GM18502 (cell line): ENCODE measurements at regions not wholly inside any gene's neighbourhood (a gene's known extent, or its start where the extent isn't known, plus 50 kb on each side); places are given as distances from the start of the nearest gene placed in this dataset.

Experiments
- ATAC-seq: cut with Tn5 transposase; IDR thresholded peaks from one replicate; pipeline ENCODE4 v1.9.1; 2021; ENCODE audit warnings: mild to moderate bottlenecking; ENCODE audit not compliant: unreplicated experiment, poor library complexity

DNA sequence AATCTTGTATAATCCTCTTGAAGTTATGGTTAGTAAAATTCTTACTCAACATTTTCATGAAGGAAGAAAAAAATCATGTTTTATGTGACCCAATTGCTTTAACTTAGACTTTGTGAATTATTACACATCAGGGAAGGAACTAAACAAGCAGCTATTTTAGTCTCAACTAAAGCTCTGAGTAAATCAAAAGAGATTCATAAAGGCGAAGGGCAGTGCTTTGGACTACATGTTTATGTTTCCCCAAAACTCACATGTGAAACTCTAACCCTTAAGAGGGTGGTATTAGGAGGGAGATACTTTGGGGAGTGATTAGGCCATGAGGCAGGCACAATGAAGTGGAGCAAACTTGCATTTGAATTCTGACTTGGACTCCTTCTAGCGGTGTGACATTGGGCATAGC is 283.7 kb upstream of the POU3F3 start:
- ATAC-seq: no peak

DNA sequence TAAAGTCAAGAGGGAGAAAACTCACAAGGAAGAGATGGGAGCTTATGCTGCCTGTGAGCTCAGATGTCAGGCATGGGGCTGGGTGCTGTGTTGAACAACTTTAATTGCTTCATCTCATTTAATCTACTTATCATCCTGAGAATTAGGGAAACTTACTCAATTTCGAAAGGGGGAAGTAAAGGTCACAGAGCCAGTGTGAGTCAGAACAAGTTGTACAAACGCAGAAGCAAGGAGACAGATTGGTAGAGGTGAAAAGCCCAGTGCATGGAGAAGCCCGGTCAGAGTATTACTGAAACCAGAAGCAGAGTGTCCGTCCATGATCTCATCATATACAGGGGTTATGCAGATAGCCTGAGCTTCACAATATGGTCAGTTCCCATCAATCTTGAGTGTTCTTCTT is 281.1 kb upstream of the POU3F3 start:
- ATAC-seq: no peak

DNA sequence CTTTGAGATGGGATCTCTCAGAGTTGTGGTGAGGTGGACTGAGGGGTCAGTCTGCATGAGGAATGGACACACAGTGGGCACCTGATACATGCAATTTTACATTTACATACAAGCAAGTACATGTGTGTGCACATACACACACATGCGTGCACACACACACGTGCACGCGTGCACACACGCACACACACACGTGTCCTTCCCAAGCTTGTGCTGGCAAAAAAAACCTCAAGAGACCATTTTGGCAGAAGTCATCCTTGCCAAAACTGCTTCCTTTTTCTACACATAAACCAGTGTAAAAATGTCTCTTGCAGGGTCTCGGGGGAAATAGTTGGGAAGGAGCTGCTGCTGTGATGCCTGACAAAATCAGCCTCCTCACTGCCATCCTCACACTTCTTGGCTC is 279.5 kb upstream of the POU3F3 start:
- no peak for ATAC-seq

DNA sequence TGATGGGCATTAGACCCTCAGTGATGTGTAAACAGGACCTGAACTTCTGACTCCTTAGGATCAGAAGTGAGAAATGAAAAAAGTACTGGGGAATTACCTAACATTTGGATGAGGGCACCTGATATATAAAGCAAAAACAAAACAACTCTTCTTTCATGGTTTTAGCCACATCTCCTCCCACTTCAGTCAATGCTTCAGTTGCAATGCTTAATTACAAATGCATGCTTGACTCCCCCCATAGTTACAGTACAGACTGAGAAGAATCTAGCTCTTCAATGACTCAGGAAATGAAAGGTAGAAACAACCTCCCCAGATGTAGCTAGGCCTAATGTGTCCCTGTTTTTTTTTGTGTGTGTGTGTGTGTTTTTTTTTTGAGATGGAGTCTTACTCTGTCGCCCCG is 276.8 kb upstream of the POU3F3 start:
- peak; percentile 79 for ATAC-seq

DNA sequence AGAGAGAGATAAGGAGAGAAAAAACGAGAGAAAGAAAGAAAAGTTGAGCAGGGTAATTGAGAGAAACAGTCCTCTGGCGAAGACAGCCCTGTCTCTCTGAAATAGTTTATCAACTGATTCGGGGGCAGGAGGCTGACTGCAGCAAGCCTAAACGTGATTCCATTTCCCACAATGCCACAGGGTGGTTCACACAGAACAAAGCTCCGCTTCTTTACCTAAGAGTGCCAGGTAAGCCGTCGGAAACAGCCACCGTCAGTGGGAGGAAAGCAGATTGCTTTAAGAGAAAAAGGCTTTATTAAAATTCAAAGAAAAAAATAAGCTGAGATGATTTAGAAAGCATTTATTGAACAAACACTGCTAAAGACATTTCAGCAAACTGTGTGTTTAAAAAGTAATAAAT is 271.4 kb upstream of the POU3F3 start:
- no peak for ATAC-seq

DNA sequence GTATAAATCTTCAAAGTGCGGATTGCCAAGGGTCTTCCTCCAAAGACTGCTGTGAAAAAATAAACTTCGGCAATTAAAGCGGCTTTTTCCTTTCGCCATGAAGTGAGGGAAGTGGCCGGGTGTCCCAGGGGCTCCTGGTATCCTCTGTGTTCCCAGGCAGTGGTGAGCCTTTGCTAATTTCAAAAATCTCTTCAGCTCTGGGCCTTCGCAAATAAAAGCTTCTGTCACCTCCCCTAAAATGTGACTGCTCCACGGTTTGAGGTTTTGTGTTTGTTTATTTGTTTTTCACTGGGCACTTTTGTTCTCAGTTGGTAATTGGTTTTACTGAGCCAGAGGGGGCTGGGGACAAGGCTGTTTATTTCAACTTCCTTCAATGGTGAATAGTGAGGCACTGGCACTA is 270.1 kb upstream of the POU3F3 start:
- ATAC-seq: no peak

DNA sequence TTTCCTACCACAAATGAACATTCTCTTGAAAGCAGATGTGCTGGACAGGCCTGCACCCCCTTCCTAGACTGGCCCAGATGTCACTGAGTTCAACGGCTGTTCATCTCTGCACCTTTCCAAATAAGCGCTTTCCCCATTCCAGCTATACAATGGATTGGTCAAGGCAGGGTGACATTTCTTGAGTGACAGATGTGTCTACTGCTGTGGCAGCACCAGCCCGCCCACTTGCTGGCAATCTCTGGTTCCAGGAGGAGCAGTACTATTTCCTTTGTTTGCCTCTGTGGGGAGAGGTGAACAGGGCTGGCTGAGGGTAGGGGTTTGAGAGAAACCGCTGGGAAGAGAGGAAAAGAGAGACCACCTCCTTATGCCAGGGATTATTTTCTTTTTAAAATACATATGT is 269.5 kb upstream of the POU3F3 start:
- ATAC-seq: no peak

DNA sequence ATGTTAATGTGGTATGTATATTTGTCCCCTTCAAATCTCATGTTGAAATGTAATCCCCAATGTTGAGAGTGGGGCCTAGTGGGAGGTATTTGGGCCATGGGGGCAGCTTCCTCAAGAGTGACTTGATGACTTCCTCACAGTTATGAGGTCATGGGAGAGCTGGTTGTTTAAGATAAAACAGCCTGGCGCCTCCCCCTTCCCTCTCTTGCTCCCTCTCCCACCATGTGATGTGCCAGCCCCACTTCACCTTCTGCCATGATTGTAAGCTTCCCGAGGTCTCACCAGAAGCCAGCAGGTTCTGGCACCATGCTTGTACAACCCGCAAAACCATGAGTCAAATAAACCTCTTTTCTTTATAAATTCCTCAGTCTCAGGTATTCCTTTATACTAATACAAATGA is 258.3 kb upstream of the POU3F3 start:
- ATAC-seq: no peak

DNA sequence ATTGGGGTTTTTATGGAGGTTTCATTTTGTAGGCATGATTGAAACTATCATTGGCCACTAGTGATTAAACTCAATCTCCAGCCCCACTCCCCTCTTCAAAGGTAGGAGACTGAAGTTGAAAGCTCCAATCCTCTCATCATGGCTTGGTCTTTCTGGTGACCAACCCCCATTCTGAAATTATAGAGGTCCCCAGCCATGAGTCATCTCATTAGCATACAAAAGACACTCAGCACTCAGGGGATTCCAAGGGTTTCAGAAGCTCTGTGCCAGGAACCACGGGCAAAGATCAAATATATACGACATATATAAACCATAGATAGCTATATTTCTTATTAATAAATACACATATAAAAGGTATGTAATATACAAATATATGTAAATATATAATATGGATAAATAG is 256.0 kb upstream of the POU3F3 start:
- no peak for ATAC-seq

DNA sequence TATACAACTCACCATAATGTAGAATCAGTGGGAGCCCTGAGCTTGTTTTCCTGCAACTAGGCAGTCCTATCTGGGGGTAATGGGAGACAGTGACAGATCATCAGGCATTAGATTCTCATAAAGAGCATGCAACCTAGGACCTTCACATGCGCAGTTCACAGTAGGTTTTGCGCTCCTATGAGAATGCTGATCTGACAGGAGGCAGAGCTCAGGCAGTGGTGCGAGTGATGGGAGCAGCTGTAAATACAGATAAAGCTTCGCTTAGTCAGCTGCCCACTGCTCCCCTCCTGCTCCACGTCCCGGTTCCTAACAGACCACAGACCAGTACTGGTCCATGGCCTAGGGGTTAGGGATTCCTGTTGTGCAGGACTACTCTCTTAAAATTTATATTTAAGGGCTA is 255.3 kb upstream of the POU3F3 start:
- ATAC-seq: no peak

DNA sequence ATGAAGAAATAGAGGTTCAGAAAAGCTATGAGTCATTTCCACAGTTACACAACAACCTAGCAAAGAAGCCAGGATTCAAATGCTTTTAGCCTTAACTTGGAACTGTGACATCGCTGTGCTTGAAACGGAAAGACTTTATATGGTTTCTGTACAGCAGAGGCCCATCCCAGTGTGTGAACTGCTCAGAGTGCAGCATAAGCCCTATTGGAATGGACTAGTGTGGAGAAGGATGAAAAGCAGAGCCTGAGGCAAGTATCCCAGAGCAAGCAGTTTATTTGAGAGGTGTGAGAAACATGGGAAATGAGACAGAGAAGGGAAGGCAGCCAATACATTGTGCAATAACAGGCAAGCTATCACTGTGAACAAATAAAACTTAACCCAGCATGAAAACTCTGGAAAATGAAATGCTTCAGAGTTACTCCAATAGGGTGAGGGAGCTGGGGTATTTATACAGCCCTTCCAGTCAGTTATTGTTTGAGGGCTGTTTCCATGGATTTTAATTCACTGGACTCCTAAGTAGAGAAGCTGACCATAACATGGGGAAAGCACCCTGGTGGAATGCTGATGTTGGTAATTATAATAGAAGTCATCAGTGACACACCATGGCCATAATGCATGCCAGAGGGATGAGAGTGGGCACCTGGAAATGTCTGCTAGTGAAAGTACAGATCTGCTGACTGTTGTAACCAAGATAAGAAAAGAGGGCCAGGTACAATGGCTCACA is 254.0 kb upstream of the POU3F3 start:
- ATAC-seq: no peak

DNA sequence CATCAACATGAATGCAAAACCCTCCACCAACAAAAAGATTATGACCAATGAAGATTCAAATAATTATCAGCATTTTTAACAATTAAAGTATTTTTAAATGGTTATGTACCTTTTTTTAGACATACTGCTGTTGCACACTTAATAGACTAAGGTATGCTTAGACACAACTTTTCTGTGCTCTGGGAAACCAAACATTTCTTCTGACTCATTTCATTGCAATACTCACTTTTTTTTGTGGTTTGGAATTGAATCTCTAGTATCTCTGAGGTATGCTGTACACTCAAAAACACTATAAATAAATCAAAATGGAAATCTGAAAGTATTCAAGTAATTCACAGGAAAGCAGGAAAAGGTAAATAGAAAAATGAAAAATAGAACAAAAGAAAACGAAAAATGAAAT is 247.9 kb upstream of the POU3F3 start:
- no peak for ATAC-seq

DNA sequence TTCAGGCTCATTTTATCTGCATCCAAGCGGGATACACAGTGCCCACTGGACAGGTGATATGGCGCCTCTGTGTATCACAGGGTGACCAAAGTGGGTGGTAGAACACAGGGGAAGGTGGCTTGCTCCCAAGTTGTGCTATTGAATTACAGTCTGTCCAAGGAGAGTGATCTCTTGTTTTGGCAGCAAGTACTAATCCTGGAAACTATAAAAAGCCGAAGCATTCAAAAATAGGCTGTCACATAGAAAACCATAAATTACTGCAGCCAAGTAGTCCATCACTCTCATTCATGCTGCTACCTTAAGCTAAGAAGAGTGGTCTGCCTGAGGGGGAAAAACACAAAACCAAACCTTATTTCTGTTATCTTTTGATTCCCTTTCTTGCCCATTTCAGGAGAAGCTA is 237.1 kb upstream of the POU3F3 start:
- ATAC-seq: no peak

DNA sequence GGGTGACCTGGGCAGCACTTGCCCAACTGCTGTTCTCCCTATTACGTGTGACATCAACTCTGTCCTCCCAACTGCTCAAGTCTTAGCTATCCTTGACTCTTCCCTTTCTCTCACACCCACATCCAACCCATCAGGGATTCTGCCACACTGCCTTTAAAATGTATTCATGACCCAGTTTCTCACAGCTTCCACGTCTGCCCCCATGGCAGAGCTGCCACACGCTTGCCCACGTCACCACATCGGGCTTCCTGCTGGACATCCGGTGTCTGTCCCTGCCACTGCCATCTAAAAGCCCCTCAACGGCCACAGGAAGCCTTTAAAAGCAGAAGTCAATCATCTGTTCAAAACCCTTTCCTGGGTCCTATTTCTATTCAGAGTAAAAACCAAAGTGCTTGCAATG is 233.1 kb upstream of the POU3F3 start:
- no peak for ATAC-seq

DNA sequence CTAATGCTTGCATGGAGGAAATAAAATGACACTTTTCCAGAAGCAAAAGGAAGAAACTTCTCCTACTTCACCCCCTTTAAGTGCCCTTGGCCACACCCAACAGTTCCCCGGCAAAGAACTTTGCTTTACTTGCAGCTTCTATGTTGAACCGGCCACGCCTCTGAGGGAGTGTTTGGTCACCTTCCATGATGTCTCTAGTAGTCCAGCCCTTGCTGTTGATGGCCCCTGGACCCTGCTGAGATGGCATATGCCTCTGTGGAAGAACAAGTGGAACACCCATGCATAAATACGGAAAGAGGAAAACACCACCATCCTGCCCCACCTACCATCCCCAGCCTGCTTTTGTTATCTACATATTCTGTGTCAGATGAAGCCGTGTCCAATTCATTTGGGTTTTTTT is 218.3 kb upstream of the POU3F3 start:
- ATAC-seq: no peak

DNA sequence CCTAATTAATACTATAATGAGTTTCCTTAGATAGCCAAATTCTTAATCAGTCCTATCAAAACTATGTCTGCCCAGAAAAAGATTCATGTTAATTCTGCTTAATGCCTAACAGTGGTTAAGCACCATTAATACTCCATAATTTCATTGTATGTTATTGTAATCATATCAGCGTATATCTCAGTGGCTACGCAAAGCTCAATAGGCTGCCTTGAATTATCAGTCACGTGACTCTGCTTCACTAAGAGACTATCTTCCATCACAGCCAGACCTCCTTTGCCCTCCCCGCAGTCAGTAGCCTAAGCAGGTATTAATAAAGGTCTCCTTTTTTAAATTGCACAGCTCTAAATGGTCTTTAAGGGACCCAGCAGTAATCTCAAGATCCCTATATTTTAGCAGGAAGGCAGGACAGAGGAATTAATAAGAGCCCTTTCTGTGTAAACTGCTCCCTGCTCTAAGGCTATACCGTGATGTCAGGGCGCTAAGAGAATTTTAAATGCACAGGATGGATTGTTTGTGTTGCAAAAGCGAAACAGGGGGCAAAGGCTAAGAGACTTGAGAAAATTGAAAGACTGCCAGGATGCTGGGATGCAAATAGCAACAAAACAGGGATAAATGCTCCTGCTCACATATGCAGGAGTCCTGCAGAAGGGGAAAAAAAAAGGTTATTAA is 215.6 kb upstream of the POU3F3 start:
- no peak for ATAC-seq

DNA sequence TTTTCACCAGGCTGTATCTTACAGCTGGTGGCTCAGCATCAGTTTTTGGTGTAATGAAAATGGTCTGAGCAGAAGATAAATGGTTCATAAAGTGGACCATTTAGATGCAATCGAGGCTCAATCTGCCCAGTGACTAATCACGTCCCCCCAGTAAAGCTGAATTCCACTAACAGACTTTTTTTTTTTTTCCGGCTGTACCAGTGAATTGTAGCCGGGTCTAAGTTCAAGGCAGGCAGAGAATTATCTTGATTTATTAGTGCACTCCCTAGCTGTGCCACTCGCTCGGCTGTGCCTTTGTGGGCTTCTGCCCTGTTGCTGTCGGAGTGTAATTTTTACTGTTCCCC is 215.1 kb upstream of the POU3F3 start:
- ATAC-seq: no peak

DNA sequence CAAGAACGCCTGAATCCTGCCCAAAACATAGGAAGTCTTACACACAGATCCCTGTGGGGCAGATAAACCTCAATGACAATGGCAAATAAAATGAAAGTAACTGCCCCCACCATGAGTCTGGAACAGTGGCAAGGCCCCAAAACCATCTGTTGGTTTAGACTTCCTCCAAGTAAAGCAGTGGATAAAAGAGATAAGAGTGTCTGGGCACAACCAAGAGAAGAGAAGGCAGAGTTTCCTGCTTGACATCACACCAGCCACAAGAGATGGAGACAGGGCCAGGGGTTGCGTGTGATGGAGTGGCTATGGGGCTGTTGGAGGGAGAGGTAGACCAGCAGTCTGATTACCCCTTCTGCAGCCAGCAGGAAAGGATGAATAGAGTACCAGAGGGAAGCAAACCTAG is 212.1 kb upstream of the POU3F3 start:
- ATAC-seq: no peak

DNA sequence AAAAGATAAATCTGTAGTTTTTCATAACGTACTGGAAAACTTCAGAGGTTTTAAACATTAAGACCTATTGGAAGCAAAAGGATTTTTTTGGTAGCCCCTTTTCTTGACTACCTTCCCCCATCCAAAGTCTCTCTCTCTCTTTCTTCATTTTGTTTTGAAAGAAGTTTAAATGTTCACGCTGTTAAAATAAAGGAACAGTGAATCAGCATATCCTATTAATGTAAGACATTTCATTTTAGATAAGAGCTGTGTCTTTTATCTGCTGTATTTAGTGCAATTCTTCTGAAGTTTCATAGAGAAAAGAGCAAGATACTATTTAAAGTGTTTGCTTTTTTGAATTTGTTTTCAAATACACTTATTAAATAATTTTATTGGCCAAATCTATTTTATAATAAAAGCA is 205.5 kb upstream of the POU3F3 start:
- no peak for ATAC-seq

DNA sequence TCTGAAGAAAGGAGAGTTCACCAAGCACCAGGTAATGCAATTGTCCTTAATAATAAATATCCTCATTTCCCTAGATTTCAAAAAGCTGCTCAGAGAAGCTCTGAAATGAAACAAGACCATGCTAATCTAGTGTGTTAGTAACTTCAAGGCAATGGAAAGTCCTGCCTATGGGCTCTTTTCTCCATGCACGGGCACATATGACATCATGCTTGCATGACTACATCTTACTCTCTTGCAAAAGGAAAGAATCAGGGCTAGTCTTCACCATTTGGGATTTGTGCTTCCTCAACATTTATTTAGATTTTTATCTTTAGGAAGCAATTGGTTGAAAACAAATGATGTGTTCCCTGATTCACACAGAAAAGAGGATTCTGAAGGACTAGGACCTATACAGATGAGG is 204.0 kb upstream of the POU3F3 start:
- ATAC-seq: no peak

DNA sequence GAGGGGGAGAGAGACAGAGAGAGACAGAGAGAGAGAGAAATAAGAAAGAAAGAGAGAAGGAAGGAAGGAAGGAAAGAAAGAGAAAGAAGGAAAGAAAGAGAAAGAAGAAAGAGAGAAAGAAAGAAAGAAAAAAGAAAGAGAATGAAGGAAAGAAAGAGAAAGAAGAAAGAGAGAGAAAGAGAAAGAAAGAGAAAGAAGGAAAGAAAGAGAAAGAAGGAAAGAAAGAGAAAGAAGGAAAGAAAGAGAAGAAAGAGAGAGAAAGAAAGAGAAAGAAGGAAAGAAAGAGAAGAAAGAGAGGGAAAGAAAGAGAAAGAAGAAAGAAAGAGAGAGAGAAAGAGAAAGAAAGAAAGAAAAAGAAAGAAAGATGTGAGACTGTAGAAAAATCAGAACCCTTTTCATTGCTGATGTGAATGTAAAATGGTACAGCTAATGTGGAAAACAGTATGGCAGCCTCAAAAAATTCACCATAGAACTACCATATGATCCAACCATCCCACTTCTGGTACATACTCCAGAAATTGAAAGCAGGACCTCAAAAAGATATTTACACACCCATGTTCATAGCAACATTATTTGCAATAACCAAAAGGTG is 203.4 kb upstream of the POU3F3 start:
- no peak for ATAC-seq

DNA sequence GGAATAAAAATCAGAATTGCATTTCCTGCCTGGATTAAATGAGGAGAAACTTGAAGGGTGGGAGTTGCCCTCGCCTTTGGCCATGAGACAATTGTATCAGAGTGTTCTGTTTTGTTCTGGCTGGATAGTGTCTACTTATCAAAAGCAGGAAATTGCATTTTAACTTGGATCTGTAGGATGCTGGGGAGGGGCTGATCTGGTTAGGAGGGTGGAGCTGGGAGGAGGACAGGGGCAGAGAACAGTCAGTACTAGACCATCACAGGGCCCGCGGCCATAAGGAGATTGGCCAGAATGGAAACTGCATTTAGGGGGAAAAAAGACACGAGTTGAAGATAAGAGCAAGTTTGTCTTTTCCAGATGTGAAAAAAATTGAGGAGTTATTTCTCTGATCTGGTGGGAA is 199.1 kb upstream of the POU3F3 start:
- no peak for ATAC-seq
